Activated CD8-positive, alpha-beta memory T cell treated with anti-CD3 and anti-CD28 coated beads for 36 hours (primary cell): ENCODE measurements at regions not wholly inside any gene's neighbourhood (a gene's known extent, or its start where the extent isn't known, plus 50 kb on each side); places are given as distances from the start of the nearest gene placed in this dataset.

ENCODE experiments used
- CTCF ChIA-PET: fragments of 350-600 bp; sonication (Branson Sonifier 250); formaldehyde crosslinking; loops from one replicate; lab custom pipeline; 2021; ENCODE audit warnings: antibody characterized with exemption; lab: Charles Lee
- POLR2A ChIA-PET: fragments of 350-600 bp; sonication (Branson Sonifier 250); formaldehyde crosslinking; loops from one replicate; lab custom pipeline; 2021; ENCODE audit warnings: antibody characterized with exemption; lab: Charles Lee

- CTCF ChIA-PET = no interaction called here
- POLR2A ChIA-PET = no interaction called here
Observed at GRCh38 chr10:113449006-113449695, 103.7 kb upstream of the HABP2 start.

GRCh38 chr10:113450046-113450804 lies 102.6 kb upstream of the HABP2 start:
- ChIA-PET CTCF (no interaction called here), POLR2A (no interaction called here)

- POLR2A ChIA-PET = no interaction called here
- CTCF ChIA-PET = no interaction called here
Observed at GRCh38 chr10:113450906-113451305, 101.9 kb upstream of the HABP2 start.

GRCh38 chr10:113452146-113452845 lies 100.6 kb upstream of the HABP2 start:
- ChIA-PET CTCF (no interaction called here), POLR2A (interaction anchor here (0.6 kb wide), 1 partner anchor 367 kb away, joined by 4 read pairs; no protein-coding TSS in a partner anchor)

DNA sequence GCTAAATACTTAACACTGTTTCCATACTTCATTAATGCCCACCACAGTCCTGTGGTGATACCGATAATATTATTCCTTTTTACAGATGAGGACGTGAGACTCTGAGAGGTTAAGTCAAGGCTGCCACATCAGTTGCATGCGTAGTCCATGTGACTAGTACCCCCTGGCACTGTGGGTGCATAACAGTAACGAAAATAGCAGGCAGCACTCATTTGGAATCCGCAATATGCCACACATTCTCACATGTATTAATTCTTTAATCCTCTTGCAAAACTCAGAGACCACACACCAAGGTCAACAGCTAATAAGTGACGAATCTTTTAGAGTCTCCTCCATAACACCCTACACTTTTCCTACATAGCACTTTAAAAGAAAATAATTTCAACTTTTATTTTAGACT lies 99.5 kb upstream of the HABP2 start:
- POLR2A ChIA-PET = no interaction called here
- CTCF ChIA-PET = interaction anchor here (1.3 kb wide), 1 partner anchor 12 kb away, joined by 5 read pairs; no protein-coding TSS in a partner anchor

GRCh38 chr10:113454341-113455061 lies 98.4 kb upstream of the HABP2 start:
- ChIA-PET POLR2A (interaction anchor here (0.6 kb wide), 1 partner anchor 231 kb away, joined by 6 read pairs; no protein-coding TSS in a partner anchor), CTCF (interaction anchor here (1.3 kb wide), 1 partner anchor 13 kb away, joined by 5 read pairs; no protein-coding TSS in a partner anchor)

DNA sequence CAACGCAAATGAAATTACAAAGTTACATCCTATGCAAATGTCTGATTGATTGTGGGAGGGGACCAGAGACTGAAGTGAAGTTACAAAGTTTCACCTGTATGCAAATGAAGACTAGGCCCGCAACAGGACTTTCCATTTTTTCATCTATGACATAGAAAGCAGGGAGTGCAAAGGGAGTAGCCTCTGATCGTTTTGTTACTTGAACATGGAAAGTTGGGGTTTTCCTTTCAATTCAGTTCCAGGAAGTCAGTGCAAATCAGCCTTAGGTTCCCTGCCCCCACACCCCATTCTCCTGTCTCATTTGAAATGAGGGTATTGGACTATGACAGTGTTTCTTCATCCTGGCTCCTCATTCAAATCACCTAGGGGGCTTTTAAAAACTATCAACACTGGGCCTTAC lies 96.9 kb upstream of the HABP2 start:
- CTCF ChIA-PET = no interaction called here
- POLR2A ChIA-PET = no interaction called here

DNA sequence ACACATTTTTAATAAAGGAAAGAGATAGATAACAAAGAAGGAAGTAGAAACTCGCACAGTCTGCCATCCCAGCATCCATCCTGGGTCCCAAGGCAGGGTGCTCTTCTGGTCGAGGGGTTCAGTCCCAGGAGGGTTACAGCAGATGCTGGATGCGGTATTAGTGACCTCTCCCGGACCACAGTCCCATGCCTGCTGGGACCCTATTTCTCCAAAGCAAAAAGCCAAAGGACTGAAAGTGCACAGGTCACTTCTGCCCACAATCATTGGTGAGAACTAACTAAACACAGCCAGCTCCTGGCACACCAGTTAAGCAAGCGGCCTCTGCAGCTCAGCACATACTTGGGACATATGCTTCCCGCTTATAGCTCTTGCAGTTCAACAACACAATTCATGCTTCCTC lies 96.1 kb upstream of the HABP2 start:
- ChIA-PET POLR2A (no interaction called here), CTCF (no interaction called here)

DNA sequence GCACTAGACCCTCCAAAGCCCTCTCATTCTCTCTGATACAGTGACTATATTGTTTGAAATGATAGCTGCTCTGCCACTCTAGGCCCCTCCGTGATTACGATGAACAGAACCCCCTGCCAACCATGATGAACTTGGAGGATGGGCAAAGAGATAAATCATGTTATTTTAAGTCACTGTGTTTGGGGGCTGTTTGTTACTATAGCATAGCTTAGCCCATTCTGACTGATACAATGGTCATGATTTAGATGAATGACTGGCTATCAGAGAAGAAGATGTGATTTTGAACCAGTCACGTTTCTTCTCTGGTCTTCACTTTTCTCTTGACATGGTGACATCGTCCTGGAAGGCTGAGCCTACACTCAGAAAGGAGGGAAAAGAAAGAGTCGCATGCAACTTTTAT lies 95.4 kb upstream of the HABP2 start:
- POLR2A ChIA-PET = no interaction called here
- CTCF ChIA-PET = no interaction called here

- CTCF ChIA-PET = no interaction called here
- POLR2A ChIA-PET = no interaction called here
Observed at GRCh38 chr10:113458451-113458850, 94.4 kb upstream of the HABP2 start.

- ChIA-PET CTCF (no interaction called here), POLR2A (no interaction called here)
Observed at GRCh38 chr10:113458944-113459343, 93.9 kb upstream of the HABP2 start.

DNA sequence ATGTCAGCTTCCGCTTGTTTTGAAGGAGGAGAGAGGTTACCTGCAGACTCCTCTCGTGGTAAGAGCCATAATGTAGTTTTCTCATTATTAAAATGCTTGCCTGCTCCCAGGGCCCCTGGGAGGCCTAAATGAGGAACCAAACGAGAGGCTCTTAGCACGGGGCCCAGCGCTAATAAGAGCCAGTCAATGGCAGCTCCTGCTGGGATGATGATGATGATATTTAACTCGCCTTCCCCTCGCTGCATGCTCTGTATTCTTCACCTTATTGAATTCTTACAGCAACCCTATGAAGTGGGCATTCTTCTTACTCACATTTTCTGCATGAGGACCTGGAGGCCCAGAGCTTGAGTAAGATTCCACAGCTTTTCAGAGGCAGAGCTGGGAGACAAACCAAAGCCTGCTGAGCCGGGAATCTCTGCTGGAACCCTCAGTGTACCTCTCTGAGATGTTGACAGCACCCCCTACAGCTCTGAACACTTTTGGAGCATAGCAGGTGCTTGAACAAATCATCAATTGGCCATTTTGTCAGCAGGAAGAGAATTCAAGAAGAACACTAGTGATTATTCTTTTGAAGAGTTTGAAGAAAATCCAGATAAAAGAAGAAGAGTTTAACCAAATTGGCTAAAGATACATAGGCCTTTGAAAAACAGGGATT lies 93.1 kb upstream of the HABP2 start:
- ChIA-PET CTCF (no interaction called here), POLR2A (no interaction called here)

GRCh38 chr10:113463083-113463482 lies 89.8 kb upstream of the HABP2 start:
- CTCF ChIA-PET = no interaction called here

GRCh38 chr10:113463777-113464176 lies 89.1 kb upstream of the HABP2 start:
- ChIA-PET CTCF (no interaction called here), POLR2A (no interaction called here)

More at GRCh38 chr10:113463083-113463482, 89.8 kb upstream of the HABP2 start:
- POLR2A ChIA-PET = no interaction called here

DNA sequence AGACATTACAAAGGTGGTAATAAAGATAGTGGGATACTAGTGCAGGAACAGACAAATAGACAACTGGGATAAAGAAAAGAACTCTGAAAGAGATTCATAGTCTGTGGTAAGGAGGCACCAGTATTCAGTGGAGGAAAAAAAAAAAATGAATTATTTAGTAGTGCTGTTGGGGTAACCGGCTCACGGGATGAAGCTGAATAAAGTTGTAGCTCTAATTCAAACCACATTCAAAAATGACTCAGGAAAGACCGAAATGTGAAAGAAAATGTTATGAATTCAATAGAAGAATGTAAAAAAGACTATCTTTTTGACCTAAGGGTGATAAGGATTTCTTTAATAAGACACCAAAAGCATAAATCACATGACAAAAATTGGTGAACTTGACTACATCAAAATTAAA lies 83.1 kb upstream of the HABP2 start:
- CTCF ChIA-PET = no interaction called here
- POLR2A ChIA-PET = no interaction called here

- CTCF ChIA-PET = no interaction called here
- POLR2A ChIA-PET = no interaction called here
Observed at GRCh38 chr10:113470372-113471240, 82.2 kb upstream of the HABP2 start.

- ChIA-PET POLR2A (no interaction called here), CTCF (no interaction called here)
Observed at GRCh38 chr10:113471241-113471996, 81.4 kb upstream of the HABP2 start.

DNA sequence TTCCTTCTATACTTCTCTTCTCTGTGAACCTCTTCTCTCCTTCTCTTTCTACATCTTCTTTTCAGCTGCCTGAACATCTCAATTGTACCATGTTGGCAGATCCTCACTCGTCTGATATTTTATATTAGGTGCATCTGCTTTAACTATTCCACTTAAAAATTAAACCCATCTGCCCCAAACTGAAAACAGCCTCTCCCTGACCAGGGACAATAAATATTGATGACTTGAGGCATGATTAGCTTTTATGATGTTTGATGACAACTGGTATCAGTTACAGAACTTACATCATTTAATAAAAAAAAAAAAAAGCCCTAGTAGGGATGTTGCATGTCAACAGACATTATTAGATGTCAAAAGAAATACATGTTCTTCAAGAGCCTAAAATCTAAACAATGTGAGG lies 79.8 kb upstream of the HABP2 start:
- ChIA-PET POLR2A (no interaction called here), CTCF (no interaction called here)
